ENCODE measurements at regions not wholly inside any gene's neighbourhood (a gene's known extent, or its start where the extent isn't known, plus 50 kb on each side); places are given as distances from the start of the nearest gene placed in this dataset.

GRCh38 chr10:28381903-28382347 is 79.1 kb upstream of the MPP7 start (continued):
- TF ChIP-seq ETS2 (tag; IDR thresholded peaks at IDR 0.05; ENCODE audit: borderline replicate concordance, poor library complexity, severe bottlenecking) (no peak), SMARCC2 (IDR thresholded peaks at IDR 0.05; ENCODE audit: low read depth) (no peak), BDP1 (IDR thresholded peaks at IDR 0.05; ENCODE audit: insufficient read depth, insufficient read length) (no peak), BRF2 (IDR thresholded peaks at IDR 0.05; ENCODE audit: borderline replicate concordance, insufficient read depth, insufficient read length) (no peak), ZNF384 (IDR thresholded peaks at IDR 0.05; ENCODE audit: low read depth, low read length) (peak; percentile 56; the same call in 1 of the 2 replicates), TARDBP (IDR thresholded peaks at IDR 0.05) (no peak), THRA (IDR thresholded peaks at IDR 0.05) (no peak), E2F5 (CRISPR knock-in tag; IDR thresholded peaks at IDR 0.05) (no peak), JUND (IDR thresholded peaks at IDR 0.05; ENCODE audit: borderline replicate concordance, low read depth, low read length) (peak; percentile 34; the same call in 1 of the 2 replicates), JUND (tag; IDR thresholded peaks at IDR 0.05; ENCODE audit: borderline replicate concordance, low read depth, low read length) (no peak), ZNF764 (CRISPR knock-in tag; IDR thresholded peaks at IDR 0.05; ENCODE audit: low read depth) (no peak), SMAD3 (CRISPR knock-in tag; conservative IDR thresholded peaks at IDR 0.05) (no peak)
- TF ChIP-seq, protein P1, sequence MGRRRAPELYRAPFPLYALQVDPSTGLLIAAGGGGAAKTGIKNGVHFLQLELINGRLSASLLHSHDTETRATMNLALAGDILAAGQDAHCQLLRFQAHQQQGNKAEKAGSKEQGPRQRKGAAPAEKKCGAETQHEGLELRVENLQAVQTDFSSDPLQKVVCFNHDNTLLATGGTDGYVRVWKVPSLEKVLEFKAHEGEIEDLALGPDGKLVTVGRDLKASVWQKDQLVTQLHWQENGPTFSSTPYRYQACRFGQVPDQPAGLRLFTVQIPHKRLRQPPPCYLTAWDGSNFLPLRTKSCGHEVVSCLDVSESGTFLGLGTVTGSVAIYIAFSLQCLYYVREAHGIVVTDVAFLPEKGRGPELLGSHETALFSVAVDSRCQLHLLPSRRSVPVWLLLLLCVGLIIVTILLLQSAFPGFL (CRISPR knock-in tag; IDR thresholded peaks at IDR 0.05): no peak
- TF ChIP-seq, protein P2, sequence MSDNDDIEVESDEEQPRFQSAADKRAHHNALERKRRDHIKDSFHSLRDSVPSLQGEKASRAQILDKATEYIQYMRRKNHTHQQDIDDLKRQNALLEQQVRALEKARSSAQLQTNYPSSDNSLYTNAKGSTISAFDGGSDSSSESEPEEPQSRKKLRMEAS (CRISPR knock-in tag; IDR thresholded peaks at IDR 0.05): no peak
- TF ChIP-seq, protein P3, sequence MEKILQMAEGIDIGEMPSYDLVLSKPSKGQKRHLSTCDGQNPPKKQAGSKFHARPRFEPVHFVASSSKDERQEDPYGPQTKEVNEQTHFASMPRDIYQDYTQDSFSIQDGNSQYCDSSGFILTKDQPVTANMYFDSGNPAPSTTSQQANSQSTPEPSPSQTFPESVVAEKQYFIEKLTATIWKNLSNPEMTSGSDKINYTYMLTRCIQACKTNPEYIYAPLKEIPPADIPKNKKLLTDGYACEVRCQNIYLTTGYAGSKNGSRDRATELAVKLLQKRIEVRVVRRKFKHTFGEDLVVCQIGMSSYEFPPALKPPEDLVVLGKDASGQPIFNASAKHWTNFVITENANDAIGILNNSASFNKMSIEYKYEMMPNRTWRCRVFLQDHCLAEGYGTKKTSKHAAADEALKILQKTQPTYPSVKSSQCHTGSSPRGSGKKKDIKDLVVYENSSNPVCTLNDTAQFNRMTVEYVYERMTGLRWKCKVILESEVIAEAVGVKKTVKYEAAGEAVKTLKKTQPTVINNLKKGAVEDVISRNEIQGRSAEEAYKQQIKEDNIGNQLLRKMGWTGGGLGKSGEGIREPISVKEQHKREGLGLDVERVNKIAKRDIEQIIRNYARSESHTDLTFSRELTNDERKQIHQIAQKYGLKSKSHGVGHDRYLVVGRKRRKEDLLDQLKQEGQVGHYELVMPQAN (IDR thresholded peaks at IDR 0.05; ENCODE audit: borderline replicate concordance): no peak
- TF ChIP-seq, protein P4, sequence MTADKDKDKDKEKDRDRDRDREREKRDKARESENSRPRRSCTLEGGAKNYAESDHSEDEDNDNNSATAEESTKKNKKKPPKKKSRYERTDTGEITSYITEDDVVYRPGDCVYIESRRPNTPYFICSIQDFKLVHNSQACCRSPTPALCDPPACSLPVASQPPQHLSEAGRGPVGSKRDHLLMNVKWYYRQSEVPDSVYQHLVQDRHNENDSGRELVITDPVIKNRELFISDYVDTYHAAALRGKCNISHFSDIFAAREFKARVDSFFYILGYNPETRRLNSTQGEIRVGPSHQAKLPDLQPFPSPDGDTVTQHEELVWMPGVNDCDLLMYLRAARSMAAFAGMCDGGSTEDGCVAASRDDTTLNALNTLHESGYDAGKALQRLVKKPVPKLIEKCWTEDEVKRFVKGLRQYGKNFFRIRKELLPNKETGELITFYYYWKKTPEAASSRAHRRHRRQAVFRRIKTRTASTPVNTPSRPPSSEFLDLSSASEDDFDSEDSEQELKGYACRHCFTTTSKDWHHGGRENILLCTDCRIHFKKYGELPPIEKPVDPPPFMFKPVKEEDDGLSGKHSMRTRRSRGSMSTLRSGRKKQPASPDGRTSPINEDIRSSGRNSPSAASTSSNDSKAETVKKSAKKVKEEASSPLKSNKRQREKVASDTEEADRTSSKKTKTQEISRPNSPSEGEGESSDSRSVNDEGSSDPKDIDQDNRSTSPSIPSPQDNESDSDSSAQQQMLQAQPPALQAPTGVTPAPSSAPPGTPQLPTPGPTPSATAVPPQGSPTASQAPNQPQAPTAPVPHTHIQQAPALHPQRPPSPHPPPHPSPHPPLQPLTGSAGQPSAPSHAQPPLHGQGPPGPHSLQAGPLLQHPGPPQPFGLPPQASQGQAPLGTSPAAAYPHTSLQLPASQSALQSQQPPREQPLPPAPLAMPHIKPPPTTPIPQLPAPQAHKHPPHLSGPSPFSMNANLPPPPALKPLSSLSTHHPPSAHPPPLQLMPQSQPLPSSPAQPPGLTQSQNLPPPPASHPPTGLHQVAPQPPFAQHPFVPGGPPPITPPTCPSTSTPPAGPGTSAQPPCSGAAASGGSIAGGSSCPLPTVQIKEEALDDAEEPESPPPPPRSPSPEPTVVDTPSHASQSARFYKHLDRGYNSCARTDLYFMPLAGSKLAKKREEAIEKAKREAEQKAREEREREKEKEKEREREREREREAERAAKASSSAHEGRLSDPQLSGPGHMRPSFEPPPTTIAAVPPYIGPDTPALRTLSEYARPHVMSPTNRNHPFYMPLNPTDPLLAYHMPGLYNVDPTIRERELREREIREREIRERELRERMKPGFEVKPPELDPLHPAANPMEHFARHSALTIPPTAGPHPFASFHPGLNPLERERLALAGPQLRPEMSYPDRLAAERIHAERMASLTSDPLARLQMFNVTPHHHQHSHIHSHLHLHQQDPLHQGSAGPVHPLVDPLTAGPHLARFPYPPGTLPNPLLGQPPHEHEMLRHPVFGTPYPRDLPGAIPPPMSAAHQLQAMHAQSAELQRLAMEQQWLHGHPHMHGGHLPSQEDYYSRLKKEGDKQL (CRISPR knock-in tag; IDR thresholded peaks at IDR 0.05; ENCODE audit: borderline replicate concordance): no peak
